ENCODE measurements at regions not wholly inside any gene's neighbourhood (a gene's known extent, or its start where the extent isn't known, plus 50 kb on each side); places are given as distances from the start of the nearest gene placed in this dataset.

- FAIRE-seq = no peak
- H3K4me1 ChIP-seq = peaks cover 16% of the 10 kb centered on the region
- peak overlapping the region; percentile 42; the same call in 2 of the 3 replicates for H3K4me2 ChIP-seq
- H3K27ac ChIP-seq = peak overlapping the region; percentile 60 to 78; a peak in 4 of 6 replicates
- no peak overlapping the region for H3K4me3 ChIP-seq
- DNase-seq (ENCODE audit: low read depth in 1 of 2, low spot score in 1 of 2) = peak in 1 of 2 experiments; percentile 64
- ChIA-PET CTCF (interaction anchor here (1.3 kb wide), 1 partner anchor 11 kb away, joined by 3 read pairs; no protein-coding TSS in a partner anchor), POLR2A (no interaction called here)
- WGBS (ENCODE audit: missing lambda C conversion rate) = 48% methylated on average over 6 of the region's 6 CpGs
- no peaks in the 10 kb centered on the region for H3K9me3 ChIP-seq
- peak in 1 of 2 experiments; percentile 8; a peak in 1 of 5 replicates for TF ChIP-seq RAD21 (conservative IDR thresholded peaks at IDR 0.05 in 1 of 2, IDR thresholded peaks at IDR 0.05 in 1 of 2)
- peak; percentile 63 for TF ChIP-seq MAX (IDR thresholded peaks at IDR 0.05)
- TF ChIP-seq EP300 (IDR thresholded peaks at IDR 0.05) = peak; percentile 11 to 64; a peak in 2 of 5 replicates
- TF ChIP-seq CEBPB (IDR thresholded peaks at IDR 0.05) = 0 out of 4 replicates have a peak, but pooled peaks of 1 of the 2 experiments have one; percentile 48
- TF ChIP-seq GATA3 (IDR thresholded peaks at IDR 0.05; ENCODE audit: borderline replicate concordance) = peak; percentile 88; the same call in 1 of the 2 replicates
- TF ChIP-seq FOXS1 (CRISPR knock-in tag; IDR thresholded peaks at IDR 0.05) = no peak
- peak; percentile 59 for TF ChIP-seq JUNB (IDR thresholded peaks at IDR 0.05)
- TF ChIP-seq PHF8 (IDR thresholded peaks at IDR 0.05; ENCODE audit: borderline replicate concordance, low read depth) = no peak
- 0 out of 2 replicates have a peak, but pooled peaks have one; percentile 33 for TF ChIP-seq FOSL2 (IDR thresholded peaks at IDR 0.05)
- TF ChIP-seq FOSL2 (CRISPR knock-in tag; IDR thresholded peaks at IDR 0.05) = peak; percentile 68
- no peak for TF ChIP-seq NFE2L2 (conservative IDR thresholded peaks at IDR 0.05; ENCODE audit: low read length)
- peak in 1 of 2 experiments; percentile 57; a peak in 2 of 5 replicates for TF ChIP-seq JUN (IDR thresholded peaks at IDR 0.05)
- peak; percentile 69 to 93 for ATAC-seq
These were observed 372.1 kb upstream of the SGCD start for GRCh38 chr5:155954701-155955445.

- WGBS (ENCODE audit: missing lambda C conversion rate) = 80% methylated on average over 3 of the region's 3 CpGs
- ATAC-seq (no peak), FAIRE-seq (no peak), DNase-seq (ENCODE audit: low read depth in 1 of 2, low spot score in 1 of 2) (no peak)
- TF ChIP-seq NPAS2 (CRISPR knock-in tag; IDR thresholded peaks at IDR 0.05; ENCODE audit: borderline replicate concordance) (no peak), MAZ (IDR thresholded peaks at IDR 0.05; ENCODE audit: borderline replicate concordance, low read depth, low read length) (no peak), ZNF302 (CRISPR knock-in tag; IDR thresholded peaks at IDR 0.05) (no peak), CHD2 (IDR thresholded peaks at IDR 0.05; ENCODE audit: low read length, partially characterized antibody) (no peak), FOXS1 (CRISPR knock-in tag; IDR thresholded peaks at IDR 0.05) (no peak), RNF2 (IDR thresholded peaks at IDR 0.05; ENCODE audit: borderline replicate concordance, low read depth) (no peak), E2F6 (IDR thresholded peaks at IDR 0.05; ENCODE audit: borderline replicate concordance, low read depth) (no peak), RFX5 (IDR thresholded peaks at IDR 0.05) (no peak), REST (IDR thresholded peaks at IDR 0.05) (no peak), CTCF (IDR thresholded peaks at IDR 0.05) (no peak), KDM5A (IDR thresholded peaks at IDR 0.05) (no peak), MAFK (IDR thresholded peaks at IDR 0.05; ENCODE audit: partially characterized antibody) (no peak), USF2 (IDR thresholded peaks at IDR 0.05) (no peak), HES2 (IDR thresholded peaks at IDR 0.05) (no peak), CHD4 (IDR thresholded peaks at IDR 0.05; ENCODE audit: borderline replicate concordance) (no peak), CBX2 (IDR thresholded peaks at IDR 0.05; ENCODE audit: borderline replicate concordance, low read depth) (no peak), RARB (CRISPR knock-in tag; IDR thresholded peaks at IDR 0.05) (no peak), FOSB (CRISPR knock-in tag; IDR thresholded peaks at IDR 0.05) (no peak), KDM1A (IDR thresholded peaks at IDR 0.05; ENCODE audit: low read depth) (no peak), PHF8 (IDR thresholded peaks at IDR 0.05; ENCODE audit: borderline replicate concordance, low read depth) (no peak)
- Histone ChIP-seq H3K4me2 (no peak overlapping the region), H3K4me1 (peaks cover 16% of the 10 kb centered on the region), H3K4me3 (no peak overlapping the region), H3K27ac (0 out of 6 replicates have a peak overlapping the region, but pooled peaks of 1 of the 2 experiments have one; percentile 63), H3K9me3 (no peaks in the 10 kb centered on the region)
- ChIA-PET CTCF (no interaction called here), POLR2A (no interaction called here)
These were observed 369.1 kb upstream of the SGCD start for GRCh38 chr5:155957884-155958283.

All from A549 (cell line).